ENCODE measurements at regions not wholly inside any gene's neighbourhood (a gene's known extent, or its start where the extent isn't known, plus 50 kb on each side); places are given as distances from the start of the nearest gene placed in this dataset.

DNA sequence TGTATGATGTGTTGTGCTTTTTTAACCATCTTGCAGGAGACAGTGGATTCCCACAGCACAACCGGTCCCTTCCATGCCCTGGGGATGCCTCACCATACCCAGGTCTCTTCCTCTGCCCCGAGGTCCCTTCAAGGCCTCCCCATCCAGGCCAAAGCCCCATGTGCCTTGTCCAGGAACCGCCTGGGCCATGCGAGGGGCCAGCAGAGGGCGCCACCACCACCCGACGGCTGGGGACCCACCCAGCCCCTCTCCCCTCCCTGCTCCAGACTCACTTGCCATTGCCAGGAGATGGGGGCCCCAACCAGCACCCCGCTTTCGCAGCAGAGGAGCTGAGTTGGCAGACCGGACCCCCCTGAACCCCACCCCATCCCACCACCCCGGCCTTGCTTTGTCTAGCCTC, 485.5 kb downstream of the TRAM1L1 start:
- Histone ChIP-seq H3K9me3 (no peaks in the 10 kb centered on the region), H3K36me3 (ENCODE audit: low read depth, missing control alignments) (no peaks in the 10 kb centered on the region), H3K27me3 (no peaks in the 10 kb centered on the region), H3K4me1 (no peaks in the 10 kb centered on the region), H3K4me3 (no peak overlapping the region), H3K27ac (no peak overlapping the region)
- intact Hi-C loops (cut with DNase I; ENCODE audit: low total_unique reads) = no loop called here
- WGBS, 2 donors = 74 to 75% methylated on average over 4 to 11 of the region's 11 CpGs
- no peak for TF ChIP-seq POLR2A (IDR thresholded peaks at IDR 0.05)
- TF ChIP-seq, protein P1, sequence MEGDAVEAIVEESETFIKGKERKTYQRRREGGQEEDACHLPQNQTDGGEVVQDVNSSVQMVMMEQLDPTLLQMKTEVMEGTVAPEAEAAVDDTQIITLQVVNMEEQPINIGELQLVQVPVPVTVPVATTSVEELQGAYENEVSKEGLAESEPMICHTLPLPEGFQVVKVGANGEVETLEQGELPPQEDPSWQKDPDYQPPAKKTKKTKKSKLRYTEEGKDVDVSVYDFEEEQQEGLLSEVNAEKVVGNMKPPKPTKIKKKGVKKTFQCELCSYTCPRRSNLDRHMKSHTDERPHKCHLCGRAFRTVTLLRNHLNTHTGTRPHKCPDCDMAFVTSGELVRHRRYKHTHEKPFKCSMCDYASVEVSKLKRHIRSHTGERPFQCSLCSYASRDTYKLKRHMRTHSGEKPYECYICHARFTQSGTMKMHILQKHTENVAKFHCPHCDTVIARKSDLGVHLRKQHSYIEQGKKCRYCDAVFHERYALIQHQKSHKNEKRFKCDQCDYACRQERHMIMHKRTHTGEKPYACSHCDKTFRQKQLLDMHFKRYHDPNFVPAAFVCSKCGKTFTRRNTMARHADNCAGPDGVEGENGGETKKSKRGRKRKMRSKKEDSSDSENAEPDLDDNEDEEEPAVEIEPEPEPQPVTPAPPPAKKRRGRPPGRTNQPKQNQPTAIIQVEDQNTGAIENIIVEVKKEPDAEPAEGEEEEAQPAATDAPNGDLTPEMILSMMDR (IDR thresholded peaks at IDR 0.05) = peak in 1 of 3 experiments; percentile 15
- DNase-seq = peak; percentile 49

DNA sequence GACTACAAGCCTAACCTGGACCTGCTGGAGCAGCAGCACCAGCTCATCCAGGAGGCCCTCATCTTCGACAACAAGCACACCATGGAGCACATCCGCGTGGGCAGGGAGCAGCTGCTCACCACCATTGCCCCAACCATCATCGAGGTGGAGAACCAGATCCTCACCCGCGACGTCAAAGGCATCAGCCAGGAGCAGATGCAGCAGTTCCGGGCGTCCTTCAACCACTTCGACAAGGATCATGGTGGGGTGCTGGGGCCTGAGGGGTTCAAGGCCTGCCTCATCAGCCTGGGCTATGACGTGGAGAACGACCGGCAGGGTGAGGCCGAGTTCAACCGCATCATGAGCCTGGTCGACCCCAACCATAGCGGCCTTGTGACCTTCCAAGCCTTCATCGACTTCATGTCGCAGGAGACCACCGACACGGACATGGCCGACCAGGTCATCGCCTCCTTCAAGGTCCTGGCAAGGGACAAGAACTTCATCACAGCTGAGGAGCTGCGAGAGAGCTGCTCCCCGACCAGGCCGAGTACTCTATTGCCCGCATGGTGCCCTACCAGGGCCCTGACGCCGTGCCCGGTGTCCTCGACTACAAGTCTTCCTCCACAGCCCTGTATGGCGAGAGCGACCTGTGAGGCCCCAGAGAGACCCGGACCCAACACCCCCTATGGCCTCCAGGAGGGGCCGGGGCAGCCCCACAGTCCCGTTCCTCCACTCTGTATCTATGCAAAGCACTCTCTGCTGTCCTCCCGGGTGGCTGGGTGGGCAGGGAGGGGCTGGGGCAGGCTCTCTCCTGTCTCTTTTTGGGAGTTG, 486.2 kb downstream of the TRAM1L1 start:
- Histone ChIP-seq H3K36me3 (ENCODE audit: low read depth, missing control alignments) (no peaks in the 10 kb centered on the region), H3K4me3 (peak overlapping the region in 1 of 2 donors; percentile 26), H3K9me3 (no peaks in the 10 kb centered on the region), H3K27me3 (no peaks in the 10 kb centered on the region), H3K27ac (no peak overlapping the region), H3K4me1 (no peaks in the 10 kb centered on the region)
- WGBS, 2 donors = 80 to 82% methylated on average over 15 to 36 of the region's 37 CpGs
- no peak for DNase-seq
- intact Hi-C loops (cut with DNase I; ENCODE audit: low total_unique reads) = no loop called here
- TF ChIP-seq, protein P1 (IDR thresholded peaks at IDR 0.05) = no peak

DNA sequence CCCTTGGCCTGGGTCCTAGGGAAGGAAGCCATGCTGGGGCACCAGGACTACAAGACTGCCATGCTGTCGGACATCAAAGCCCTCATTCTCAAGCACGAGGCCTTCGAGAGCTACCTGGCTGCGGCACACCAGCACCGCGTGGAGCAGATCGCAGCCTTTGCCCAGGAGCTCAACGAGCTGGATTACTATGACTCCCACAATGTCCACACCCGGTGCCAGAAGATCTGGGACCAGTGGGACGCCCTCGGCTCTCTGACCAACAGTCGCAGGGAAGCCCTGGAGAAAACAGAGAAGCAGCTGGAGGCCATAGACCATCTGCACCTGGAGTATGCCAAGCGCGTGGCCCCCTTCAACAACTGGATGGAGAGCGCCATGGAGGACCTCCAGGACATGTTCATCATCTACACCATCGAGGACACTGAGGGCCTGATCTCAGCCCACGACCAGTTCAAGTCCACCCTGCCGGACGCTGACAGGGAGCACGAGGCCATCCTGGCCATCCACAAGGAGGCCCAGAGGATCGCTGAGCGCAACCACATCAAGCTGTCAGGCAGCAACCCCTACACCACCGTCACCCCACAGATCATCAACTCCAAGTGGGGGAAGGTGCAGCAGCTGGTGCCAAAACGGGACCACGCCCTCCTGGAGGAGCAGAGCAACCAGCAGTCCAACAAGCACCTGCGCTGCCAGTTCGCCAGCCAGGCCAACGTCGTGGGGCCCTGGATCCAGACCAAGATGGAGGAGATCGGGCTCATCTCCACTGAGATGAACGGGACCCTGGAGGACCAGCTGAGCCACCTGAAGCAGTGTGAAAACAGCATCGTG, 487.0 kb downstream of the TRAM1L1 start:
- no peak for DNase-seq
- 62 to 81% methylated on average over 26 to 32 of the region's 32 CpGs for WGBS, 2 donors
- Histone ChIP-seq H3K36me3 (ENCODE audit: low read depth, missing control alignments) (no peaks in the 10 kb centered on the region), H3K4me3 (no peak overlapping the region), H3K4me1 (no peaks in the 10 kb centered on the region), H3K27me3 (no peaks in the 10 kb centered on the region), H3K27ac (no peak overlapping the region), H3K9me3 (no peaks in the 10 kb centered on the region)
- TF ChIP-seq, protein P1 (IDR thresholded peaks at IDR 0.05) = no peak
- no peak for TF ChIP-seq POLR2A (IDR thresholded peaks at IDR 0.05)
- intact Hi-C loops (cut with DNase I; ENCODE audit: low total_unique reads) = no loop called here

DNA sequence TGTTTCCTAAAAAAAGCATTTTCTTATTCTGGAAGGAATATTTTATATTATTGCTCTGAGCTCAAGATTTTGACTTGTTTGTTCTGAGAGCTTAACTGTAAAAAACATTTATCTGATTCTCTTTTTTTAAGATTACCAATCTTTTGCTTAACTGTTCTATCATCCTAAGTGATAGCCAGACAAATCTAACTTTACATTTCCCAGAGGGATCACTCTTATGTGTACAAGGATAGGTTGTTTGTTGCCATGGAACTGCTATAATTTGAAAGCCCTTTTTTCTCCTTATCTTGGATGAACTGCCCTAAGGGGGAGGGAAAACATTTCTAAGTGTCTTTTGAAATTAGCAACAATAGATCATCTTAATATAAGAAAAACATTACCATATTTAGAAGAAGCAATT, 494.7 kb downstream of the TRAM1L1 start:
- no peaks in the 10 kb centered on the region for H3K4me1 ChIP-seq
- H3K36me3 ChIP-seq (ENCODE audit: low read depth, missing control alignments) = no peaks in the 10 kb centered on the region
- H3K4me3 ChIP-seq = no peak overlapping the region
- H3K9me3 ChIP-seq = no peaks in the 10 kb centered on the region
- intact Hi-C loops (cut with DNase I; ENCODE audit: low total_unique reads) = no loop called here
- no peak overlapping the region for H3K27ac ChIP-seq
- H3K27me3 ChIP-seq = no peaks in the 10 kb centered on the region
- TF ChIP-seq, protein P1 (IDR thresholded peaks at IDR 0.05) = no peak
- TF ChIP-seq POLR2A (IDR thresholded peaks at IDR 0.05) = no peak
- DNase-seq = no peak
